OCI-LY3 (cell line): ENCODE measurements at regions not wholly inside any gene's neighbourhood (a gene's known extent, or its start where the extent isn't known, plus 50 kb on each side); places are given as distances from the start of the nearest gene placed in this dataset.

Source experiments
- CTCF ChIP-seq: fragments of 200-600, 300-600 bp; sonication (generic); IDR thresholded peaks from 2 replicates; pipeline ENCODE4 v1.5.1; 2014; ENCODE audit warnings: antibody characterized with exemption, low read length, low read depth
- EZH2phosphoT487 ChIP-seq: fragments of 200-600 bp; shearing (Covaris generic); IDR thresholded peaks from 2 replicates; pipeline ENCODE4 v1.6.1; 2018; ENCODE audit warnings: antibody characterized with exemption, mixed run types, low read depth

GRCh38 chr9:82558855-82559630, 503.9 kb downstream of the RASEF start:
- no peak for TF ChIP-seq CTCF
- TF ChIP-seq EZH2phosphoT487: no peak
